ENCODE measurements at regions not wholly inside any gene's neighbourhood (a gene's known extent, or its start where the extent isn't known, plus 50 kb on each side); places are given as distances from the start of the nearest gene placed in this dataset.

DNA sequence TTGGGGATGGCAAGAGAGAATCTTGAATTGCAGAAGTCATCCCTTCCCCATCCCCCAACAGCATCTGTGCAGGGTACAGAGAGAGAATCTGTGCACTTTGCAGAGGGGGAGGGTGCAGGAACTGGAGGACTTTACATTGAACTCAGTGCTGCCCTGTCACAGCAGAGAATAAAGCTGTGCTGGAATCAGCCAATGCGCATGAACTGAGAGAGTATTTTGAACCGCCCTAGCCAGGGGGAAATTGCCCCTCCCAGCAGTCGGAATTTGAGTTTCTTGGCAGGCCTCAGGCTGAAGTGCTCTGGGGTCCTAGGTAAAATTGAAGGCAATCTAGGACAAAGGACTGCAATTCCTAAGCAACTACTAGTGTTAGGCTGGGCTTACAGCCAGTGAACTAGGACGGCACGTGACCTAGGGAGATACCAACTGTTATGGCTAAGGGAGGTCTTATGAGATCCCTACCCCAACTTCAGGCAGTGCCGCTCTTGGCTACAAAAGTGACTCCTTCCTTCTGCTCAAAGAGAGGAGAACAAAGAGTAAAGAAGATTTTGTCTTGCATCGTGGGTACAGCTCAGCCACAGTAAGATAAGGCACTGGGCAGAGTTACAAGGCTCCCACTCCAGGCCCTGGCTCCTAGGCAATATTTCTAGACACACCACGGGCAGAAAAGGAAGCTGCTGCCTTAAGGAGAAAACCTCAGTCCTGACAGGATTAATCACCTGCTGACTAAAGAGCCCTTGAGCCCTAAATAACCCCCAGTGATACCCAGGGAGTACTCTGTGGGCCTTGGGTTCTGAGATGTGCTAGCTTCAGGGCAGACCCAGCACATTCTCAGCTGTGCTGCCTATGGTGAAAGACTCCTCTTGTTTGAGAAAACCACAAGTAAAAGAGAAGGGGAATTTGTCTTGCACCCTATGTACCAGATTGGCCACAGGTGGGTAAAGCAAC lies 300.5 kb upstream of the ALCAM start:
- TF ChIP-seq, protein P1, sequence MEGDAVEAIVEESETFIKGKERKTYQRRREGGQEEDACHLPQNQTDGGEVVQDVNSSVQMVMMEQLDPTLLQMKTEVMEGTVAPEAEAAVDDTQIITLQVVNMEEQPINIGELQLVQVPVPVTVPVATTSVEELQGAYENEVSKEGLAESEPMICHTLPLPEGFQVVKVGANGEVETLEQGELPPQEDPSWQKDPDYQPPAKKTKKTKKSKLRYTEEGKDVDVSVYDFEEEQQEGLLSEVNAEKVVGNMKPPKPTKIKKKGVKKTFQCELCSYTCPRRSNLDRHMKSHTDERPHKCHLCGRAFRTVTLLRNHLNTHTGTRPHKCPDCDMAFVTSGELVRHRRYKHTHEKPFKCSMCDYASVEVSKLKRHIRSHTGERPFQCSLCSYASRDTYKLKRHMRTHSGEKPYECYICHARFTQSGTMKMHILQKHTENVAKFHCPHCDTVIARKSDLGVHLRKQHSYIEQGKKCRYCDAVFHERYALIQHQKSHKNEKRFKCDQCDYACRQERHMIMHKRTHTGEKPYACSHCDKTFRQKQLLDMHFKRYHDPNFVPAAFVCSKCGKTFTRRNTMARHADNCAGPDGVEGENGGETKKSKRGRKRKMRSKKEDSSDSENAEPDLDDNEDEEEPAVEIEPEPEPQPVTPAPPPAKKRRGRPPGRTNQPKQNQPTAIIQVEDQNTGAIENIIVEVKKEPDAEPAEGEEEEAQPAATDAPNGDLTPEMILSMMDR (optimal IDR thresholded peaks at IDR 0.05 in 1 of 3, IDR thresholded peaks at IDR 0.05 in 1 of 3, conservative IDR thresholded peaks at IDR 0.05 in 1 of 3; ENCODE audit: extremely low read depth in 1 of 3, insufficient read depth in 2 of 3, low read length in 3 of 3), result no peak
- TF ChIP-seq EZH2 (IDR thresholded peaks at IDR 0.05; ENCODE audit: low read length), result no peak
